ENCODE measurements at regions not wholly inside any gene's neighbourhood (a gene's known extent, or its start where the extent isn't known, plus 50 kb on each side); places are given as distances from the start of the nearest gene placed in this dataset.

GRCh38 chrX:5829469-5829868 lies 399.2 kb downstream of the NLGN4X start:
- no peak for TF ChIP-seq TAF1 (IDR thresholded peaks at IDR 0.05; ENCODE audit: borderline replicate concordance, insufficient read depth, low read length)
- no peak for TF ChIP-seq FOXP2 (optimal IDR thresholded peaks at IDR 0.05; ENCODE audit: borderline replicate concordance, extremely low read depth, extremely low read length, insufficient read depth)
- no peak for TF ChIP-seq SIN3A (IDR thresholded peaks at IDR 0.05; ENCODE audit: borderline replicate concordance, insufficient read depth, low read length)
- TF ChIP-seq POLR2AphosphoS5 (IDR thresholded peaks at IDR 0.05; ENCODE audit: low read depth, low read length), result no peak
- no peak for TF ChIP-seq REST (IDR thresholded peaks at IDR 0.05; ENCODE audit: insufficient read depth in 1 of 2, low read depth in 2 of 2, low read length in 2 of 2)

GRCh38 chrX:5829060-5829459 lies 399.6 kb downstream of the NLGN4X start:
- TF ChIP-seq POLR2AphosphoS5 (IDR thresholded peaks at IDR 0.05; ENCODE audit: low read depth, low read length), result no peak
- no peak for TF ChIP-seq FOXP2 (optimal IDR thresholded peaks at IDR 0.05; ENCODE audit: borderline replicate concordance, extremely low read depth, extremely low read length, insufficient read depth)
- no peak for TF ChIP-seq TAF1 (IDR thresholded peaks at IDR 0.05; ENCODE audit: borderline replicate concordance, insufficient read depth, low read length)
- TF ChIP-seq SIN3A (IDR thresholded peaks at IDR 0.05; ENCODE audit: borderline replicate concordance, insufficient read depth, low read length), result no peak
- TF ChIP-seq REST (IDR thresholded peaks at IDR 0.05; ENCODE audit: insufficient read depth in 1 of 2, low read depth in 2 of 2, low read length in 2 of 2), result no peak

- TF ChIP-seq FOXP2 (optimal IDR thresholded peaks at IDR 0.05; ENCODE audit: borderline replicate concordance, extremely low read depth, extremely low read length, insufficient read depth), result no peak
- TF ChIP-seq TAF1 (IDR thresholded peaks at IDR 0.05; ENCODE audit: borderline replicate concordance, insufficient read depth, low read length), result no peak
- TF ChIP-seq POLR2AphosphoS5 (IDR thresholded peaks at IDR 0.05; ENCODE audit: low read depth, low read length), result no peak
- TF ChIP-seq REST (IDR thresholded peaks at IDR 0.05; ENCODE audit: insufficient read depth in 1 of 2, low read depth in 2 of 2, low read length in 2 of 2), result no peak
- TF ChIP-seq SIN3A (IDR thresholded peaks at IDR 0.05; ENCODE audit: borderline replicate concordance, insufficient read depth, low read length), result no peak
These were observed 404.8 kb downstream of the NLGN4X start for GRCh38 chrX:5823903-5824302.

GRCh38 chrX:5810636-5811035 lies 418.0 kb downstream of the NLGN4X start:
- TF ChIP-seq FOXP2 (optimal IDR thresholded peaks at IDR 0.05; ENCODE audit: borderline replicate concordance, extremely low read depth, extremely low read length, insufficient read depth) (no peak), POLR2AphosphoS5 (IDR thresholded peaks at IDR 0.05; ENCODE audit: low read depth, low read length) (no peak), SIN3A (IDR thresholded peaks at IDR 0.05; ENCODE audit: borderline replicate concordance, insufficient read depth, low read length) (no peak), REST (IDR thresholded peaks at IDR 0.05; ENCODE audit: insufficient read depth in 1 of 2, low read depth in 2 of 2, low read length in 2 of 2) (no peak), TAF1 (IDR thresholded peaks at IDR 0.05; ENCODE audit: borderline replicate concordance, insufficient read depth, low read length) (no peak)

- TF ChIP-seq FOXP2 (optimal IDR thresholded peaks at IDR 0.05; ENCODE audit: borderline replicate concordance, extremely low read depth, extremely low read length, insufficient read depth) (no peak), TAF1 (IDR thresholded peaks at IDR 0.05; ENCODE audit: borderline replicate concordance, insufficient read depth, low read length) (no peak), SIN3A (IDR thresholded peaks at IDR 0.05; ENCODE audit: borderline replicate concordance, insufficient read depth, low read length) (no peak), REST (IDR thresholded peaks at IDR 0.05; ENCODE audit: insufficient read depth in 1 of 2, low read depth in 2 of 2, low read length in 2 of 2) (no peak), POLR2AphosphoS5 (IDR thresholded peaks at IDR 0.05; ENCODE audit: low read depth, low read length) (no peak)
These were observed 421.5 kb downstream of the NLGN4X start for GRCh38 chrX:5807181-5807580.

All from PFSK-1 (cell line).